Activated CD4-positive, alpha-beta T cell treated with anti-CD3 and anti-CD28 coated beads, Interleukin-10, Interleukin-2, amounts not matched to agents 100 ng/mL and 50 ng/mL, durations not matched to agents 16 hours and 8 hours (primary cell): ENCODE measurements at regions not wholly inside any gene's neighbourhood (a gene's known extent, or its start where the extent isn't known, plus 50 kb on each side); places are given as distances from the start of the nearest gene placed in this dataset.

ENCODE experiments used
- DNase-seq: peaks from one replicate; pipeline ENCODE4 v3.0.0-alpha.2; 2020

- no peak for DNase-seq
Measured at GRCh38 chr12:118611770-118612169, 235.4 kb downstream of the SUDS3 start.

GRCh38 chr12:118617611-118618450, 241.5 kb downstream of the SUDS3 start:
- DNase-seq = no peak

- DNase-seq = no peak
Measured at GRCh38 chr12:118618695-118619094, 242.3 kb downstream of the SUDS3 start.

GRCh38 chr12:118625050-118625675, 248.8 kb downstream of the SUDS3 start:
- no peak for DNase-seq

- no peak for DNase-seq
Measured at GRCh38 chr12:118633071-118633470, 256.7 kb downstream of the SUDS3 start.

- DNase-seq = no peak
Measured at GRCh38 chr12:118635276-118635675, 258.9 kb downstream of the SUDS3 start.

GRCh38 chr12:118637767-118638370, 261.5 kb downstream of the SUDS3 start:
- DNase-seq = no peak

GRCh38 chr12:118641249-118641648, 264.9 kb downstream of the SUDS3 start:
- DNase-seq = no peak

GRCh38 chr12:118645219-118645618, 268.9 kb downstream of the SUDS3 start:
- DNase-seq = no peak

GRCh38 chr12:118649765-118650585, 273.6 kb downstream of the SUDS3 start:
- DNase-seq = no peak

- no peak for DNase-seq
Measured at GRCh38 chr12:118650586-118650960, 274.2 kb downstream of the SUDS3 start.

GRCh38 chr12:118651487-118651886, 275.1 kb downstream of the SUDS3 start:
- DNase-seq = no peak

GRCh38 chr12:118655588-118655987, 279.2 kb downstream of the SUDS3 start:
- DNase-seq = no peak

- DNase-seq = no peak
Measured at GRCh38 chr12:118680356-118680963, 300.9 kb upstream of the SRRM4 start.

- DNase-seq = no peak
Measured at GRCh38 chr12:118682656-118683055, 298.7 kb upstream of the SRRM4 start.

GRCh38 chr12:118685983-118686607, 295.2 kb upstream of the SRRM4 start:
- no peak for DNase-seq

- DNase-seq = no peak
Measured at GRCh38 chr12:118689793-118690192, 291.5 kb upstream of the SRRM4 start.

- no peak for DNase-seq
Measured at GRCh38 chr12:118690506-118690905, 290.8 kb upstream of the SRRM4 start.

GRCh38 chr12:118694128-118694775, 287.1 kb upstream of the SRRM4 start:
- no peak for DNase-seq

GRCh38 chr12:118704527-118705241, 276.7 kb upstream of the SRRM4 start:
- no peak for DNase-seq

GRCh38 chr12:118706437-118706836, 274.9 kb upstream of the SRRM4 start:
- DNase-seq = no peak
